Left lung (tissue), 4 donors: ENCODE measurements at regions not wholly inside any gene's neighbourhood (a gene's known extent, or its start where the extent isn't known, plus 50 kb on each side); places are given as distances from the start of the nearest gene placed in this dataset.

Experiments
- ATAC-seq: fragments of 200-7000 bp; cut with Tn5 transposase; one replicate; pipeline ENCODE4 v1.9.1; 2020; ENCODE audit warnings: moderate library complexity
- DNase-seq, 4 donors: peaks; one replicate each; pipeline ENCODE4 v3.0.0-alpha.2; 2013 to 2020
- H3K27ac ChIP-seq, 2 donors: fragments of 200-600 bp; sonication (generic) in 1 of 2; one replicate each; pipeline versions ENCODE4 v1.5.0 to v1.8.0; 2020 to 2021
- H3K27me3 ChIP-seq, 2 donors: fragments of 200-600 bp; sonication (generic) in 1 of 2; one replicate each; pipeline versions ENCODE4 v1.5.0 to v1.8.0; 2020 to 2021
- H3K36me3 ChIP-seq, 2 donors: fragments of 200-600 bp; sonication (generic) in 1 of 2; one replicate each; pipeline versions ENCODE4 v1.5.0 to v1.8.0; 2020 to 2021
- H3K4me1 ChIP-seq, 2 donors: fragments of 200-600 bp; one replicate each; pipeline ENCODE4 v1.8.0; 2021
- H3K4me3 ChIP-seq, 2 donors: fragments of 200-600 bp; sonication (generic) in 1 of 2; one replicate each; pipeline versions ENCODE4 v1.5.0 to v1.8.0; 2020 to 2021; ENCODE audit warnings: mild to moderate bottlenecking in 1 of 2
- H3K9me3 ChIP-seq, 2 donors: fragments of 200-600 bp; sonication (generic) in 1 of 2; one replicate each; pipeline versions ENCODE4 v1.5.0 to v1.8.0; 2020 to 2021
- intact Hi-C, 2 donors: fragments of 100-400 bp; cut with DNase I; formaldehyde crosslinking; loops; one replicate each; pipeline versions ENCODE4 v1.11.2 to v1.14.2; 2022
- TF ChIP-seq, protein P1 (sequence below), 2 donors: fragments of 200-600 bp; sonication (generic) in 1 of 2; IDR thresholded peaks; one replicate each; pipeline versions ENCODE4 v1.5.0 to v1.8.0; 2021; ENCODE audit warnings: antibody characterized with exemption in 2 of 2
- donor health status: DM: no; HTN: yes; CAD: no.
- donor health status: DM: no; HTN: no; CAD: no.

DNA sequence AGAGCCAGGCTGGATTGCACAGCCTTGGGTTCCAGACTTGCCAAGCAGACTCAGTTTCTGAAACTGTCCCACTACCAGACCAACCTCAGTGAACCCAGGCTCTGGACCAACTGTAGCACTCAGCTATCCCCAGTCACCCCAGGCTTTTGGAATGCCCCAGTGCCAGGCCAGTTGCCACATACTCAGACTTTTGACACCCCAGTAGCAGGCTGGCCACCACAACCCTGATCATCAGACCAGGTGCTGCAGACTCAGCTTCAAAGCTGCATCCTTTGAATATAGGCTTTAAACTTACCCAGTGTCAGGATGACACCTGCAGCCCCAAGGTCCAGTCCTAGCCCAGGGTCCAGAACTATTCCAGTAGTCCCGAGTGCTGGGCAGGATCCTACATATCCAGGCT is 1389.9 kb downstream of the ARAP2 start:
- TF ChIP-seq, protein P1, sequence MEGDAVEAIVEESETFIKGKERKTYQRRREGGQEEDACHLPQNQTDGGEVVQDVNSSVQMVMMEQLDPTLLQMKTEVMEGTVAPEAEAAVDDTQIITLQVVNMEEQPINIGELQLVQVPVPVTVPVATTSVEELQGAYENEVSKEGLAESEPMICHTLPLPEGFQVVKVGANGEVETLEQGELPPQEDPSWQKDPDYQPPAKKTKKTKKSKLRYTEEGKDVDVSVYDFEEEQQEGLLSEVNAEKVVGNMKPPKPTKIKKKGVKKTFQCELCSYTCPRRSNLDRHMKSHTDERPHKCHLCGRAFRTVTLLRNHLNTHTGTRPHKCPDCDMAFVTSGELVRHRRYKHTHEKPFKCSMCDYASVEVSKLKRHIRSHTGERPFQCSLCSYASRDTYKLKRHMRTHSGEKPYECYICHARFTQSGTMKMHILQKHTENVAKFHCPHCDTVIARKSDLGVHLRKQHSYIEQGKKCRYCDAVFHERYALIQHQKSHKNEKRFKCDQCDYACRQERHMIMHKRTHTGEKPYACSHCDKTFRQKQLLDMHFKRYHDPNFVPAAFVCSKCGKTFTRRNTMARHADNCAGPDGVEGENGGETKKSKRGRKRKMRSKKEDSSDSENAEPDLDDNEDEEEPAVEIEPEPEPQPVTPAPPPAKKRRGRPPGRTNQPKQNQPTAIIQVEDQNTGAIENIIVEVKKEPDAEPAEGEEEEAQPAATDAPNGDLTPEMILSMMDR (IDR thresholded peaks at IDR 0.05) = no peak
- ATAC-seq = no peak
- H3K4me1 ChIP-seq = no peaks in the 10 kb centered on the region
- H3K9me3 ChIP-seq = no peaks in the 10 kb centered on the region
- no peaks in the 10 kb centered on the region for H3K36me3 ChIP-seq
- DNase-seq = no peak
- H3K27me3 ChIP-seq = no peaks in the 10 kb centered on the region
- H3K4me3 ChIP-seq = no peak overlapping the region
- intact Hi-C loops = no loop called here
- H3K27ac ChIP-seq = no peak overlapping the region

DNA sequence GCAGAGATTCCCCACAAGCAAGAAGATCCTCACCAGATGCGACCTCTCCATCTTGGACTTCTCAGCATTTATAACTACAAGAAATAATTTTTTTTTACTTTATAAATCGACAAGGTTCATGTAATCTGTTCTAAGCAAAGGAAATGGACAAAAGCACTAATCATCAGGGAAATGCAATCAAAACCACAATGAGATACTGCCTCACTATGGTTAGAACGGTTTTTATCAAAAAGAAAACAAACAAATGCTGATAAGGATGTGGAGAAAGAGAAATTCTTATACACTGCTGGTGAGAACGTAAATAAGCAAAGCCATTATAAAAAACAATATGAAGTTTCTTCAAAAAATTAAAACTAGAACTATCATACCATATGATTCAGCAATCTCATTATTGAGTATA is 1382.6 kb downstream of the ARAP2 start:
- Histone ChIP-seq H3K27me3 (no peaks in the 10 kb centered on the region), H3K4me1 (no peaks in the 10 kb centered on the region), H3K4me3 (no peak overlapping the region), H3K9me3 (no peaks in the 10 kb centered on the region), H3K36me3 (no peaks in the 10 kb centered on the region), H3K27ac (no peak overlapping the region)
- TF ChIP-seq, protein P1 (IDR thresholded peaks at IDR 0.05) = no peak
- DNase-seq = no peak
- intact Hi-C loops = no loop called here
- no peak for ATAC-seq

DNA sequence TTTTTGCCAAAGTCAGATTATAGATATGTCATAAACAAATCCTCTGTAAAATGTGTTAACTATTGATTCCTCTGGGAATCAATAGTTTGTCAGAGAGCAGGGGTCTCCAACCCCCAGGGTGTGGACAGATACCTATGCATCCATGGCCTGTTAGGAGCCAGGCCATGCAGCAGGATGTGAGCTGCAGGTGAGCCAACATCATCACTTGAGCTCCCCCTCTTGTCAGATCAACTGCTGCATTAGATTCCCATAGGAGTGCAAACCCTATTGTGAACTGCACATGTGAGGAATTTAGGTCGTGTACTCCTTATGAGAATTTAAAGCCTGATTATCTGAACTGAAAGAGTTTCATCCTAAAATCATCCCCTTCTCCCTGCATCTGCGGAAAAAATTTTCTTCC is 1365.4 kb downstream of the ARAP2 start:
- intact Hi-C loops = no loop called here
- DNase-seq (no peak), ATAC-seq (no peak)
- Histone ChIP-seq H3K27ac (no peak overlapping the region), H3K27me3 (no peaks in the 10 kb centered on the region), H3K9me3 (peaks cover 0 to 15% of the 10 kb centered on the region in 2 donors), H3K36me3 (no peaks in the 10 kb centered on the region), H3K4me3 (no peak overlapping the region), H3K4me1 (no peaks in the 10 kb centered on the region)
- TF ChIP-seq, protein P1 (IDR thresholded peaks at IDR 0.05) = no peak

DNA sequence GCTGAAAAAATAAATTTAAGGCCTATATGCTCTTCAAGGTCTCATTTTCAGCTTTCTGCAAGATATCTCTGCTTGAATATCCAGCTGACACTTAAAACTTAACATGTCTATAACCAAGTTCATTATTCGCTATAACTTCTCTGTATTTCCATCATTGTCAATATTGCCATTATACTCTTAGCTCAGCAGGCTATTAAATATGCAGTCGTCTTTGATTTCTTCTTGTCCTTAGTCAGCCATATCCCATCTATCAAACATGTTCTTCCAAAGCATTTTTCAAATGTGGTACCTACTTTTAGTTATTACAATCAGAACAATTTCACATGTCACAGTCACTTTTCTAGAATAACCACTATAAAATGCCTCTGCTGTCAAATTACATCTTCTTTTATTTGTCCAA is 1364.1 kb downstream of the ARAP2 start:
- H3K4me1 ChIP-seq = no peaks in the 10 kb centered on the region
- no peak overlapping the region for H3K27ac ChIP-seq

DNA sequence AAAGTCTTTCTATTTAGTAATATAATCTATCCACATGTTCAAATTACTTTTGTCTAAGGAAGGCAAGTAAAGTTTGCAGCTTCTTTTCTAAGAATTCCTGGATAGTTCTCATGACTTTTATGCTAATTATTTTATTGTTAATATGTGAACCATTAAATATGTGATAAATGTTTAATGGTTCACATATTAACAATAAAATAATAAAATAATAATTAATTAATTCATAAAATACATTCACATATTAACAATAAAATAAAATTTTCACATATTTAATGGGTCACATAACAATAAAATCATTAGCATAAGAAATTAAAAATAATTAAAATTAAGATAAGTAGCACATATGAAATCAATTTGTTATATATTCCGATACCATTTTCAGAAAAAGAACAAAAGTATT is 1352.4 kb downstream of the ARAP2 start:
- DNase-seq (no peak), ATAC-seq (no peak)
- no peaks in the 10 kb centered on the region for H3K4me1 ChIP-seq
- no peaks in the 10 kb centered on the region for H3K27me3 ChIP-seq
- H3K9me3 ChIP-seq = peaks cover 0 to 3% of the 10 kb centered on the region in 2 donors
- intact Hi-C loops = no loop called here
- H3K27ac ChIP-seq = no peak overlapping the region
- no peak overlapping the region for H3K4me3 ChIP-seq
- TF ChIP-seq, protein P1 (IDR thresholded peaks at IDR 0.05) = no peak
- no peaks in the 10 kb centered on the region for H3K36me3 ChIP-seq

More for the DNA sequence above, 1364.1 kb downstream of the ARAP2 start:
- TF ChIP-seq, protein P1 (IDR thresholded peaks at IDR 0.05) = no peak
- Histone ChIP-seq H3K4me3 (no peak overlapping the region), H3K9me3 (peaks cover 0 to 4% of the 10 kb centered on the region in 2 donors), H3K27me3 (no peaks in the 10 kb centered on the region), H3K36me3 (no peaks in the 10 kb centered on the region)
- intact Hi-C loops = no loop called here
- ATAC-seq = no peak
- no peak for DNase-seq
